ENCODE measurements at regions not wholly inside any gene's neighbourhood (a gene's known extent, or its start where the extent isn't known, plus 50 kb on each side); places are given as distances from the start of the nearest gene placed in this dataset.

- H3K4me1 ChIP-seq (ENCODE audit: insufficient read depth, low read length), result no peaks in the 10 kb centered on the region
- H3K9me3 ChIP-seq (ENCODE audit: insufficient read depth, low read depth, low read length), result no peaks in the 10 kb centered on the region
- 95% methylated on average over 3 of the region's 3 CpGs for WGBS
- no peaks in the 10 kb centered on the region for H3K36me3 ChIP-seq (ENCODE audit: insufficient read depth, low read length)
- H3K9ac ChIP-seq (ENCODE audit: low read depth, low read length), result no peak overlapping the region
- no peaks in the 10 kb centered on the region for H3K27me3 ChIP-seq (ENCODE audit: insufficient read depth, low read length)
- H3K27ac ChIP-seq (ENCODE audit: low read depth, low read length), result no peak overlapping the region
- no peak overlapping the region for H3K4me3 ChIP-seq (ENCODE audit: low read length)
Measured at GRCh38 chr4:106676173-106676921, 307.8 kb upstream of the GIMD1 start.

- H3K36me3 ChIP-seq (ENCODE audit: insufficient read depth, low read length), result no peaks in the 10 kb centered on the region
- no peak overlapping the region for H3K27ac ChIP-seq (ENCODE audit: low read depth, low read length)
- no peak overlapping the region for H3K4me3 ChIP-seq (ENCODE audit: low read length)
- no peaks in the 10 kb centered on the region for H3K4me1 ChIP-seq (ENCODE audit: insufficient read depth, low read length)
- H3K9me3 ChIP-seq (ENCODE audit: insufficient read depth, low read depth, low read length), result no peaks in the 10 kb centered on the region
- 100% methylated on average over 1 of the region's 1 CpG for WGBS
- no peaks in the 10 kb centered on the region for H3K27me3 ChIP-seq (ENCODE audit: insufficient read depth, low read length)
- H3K9ac ChIP-seq (ENCODE audit: low read depth, low read length), result no peak overlapping the region
Measured at GRCh38 chr4:106671716-106672115, 303.1 kb upstream of the GIMD1 start.

GRCh38 chr4:106670976-106671375 is 302.4 kb upstream of the GIMD1 start:
- WGBS, result 95% methylated on average over 2 of the region's 2 CpGs
- Histone ChIP-seq H3K27me3 (ENCODE audit: insufficient read depth, low read length) (no peaks in the 10 kb centered on the region), H3K36me3 (ENCODE audit: insufficient read depth, low read length) (no peaks in the 10 kb centered on the region), H3K4me1 (ENCODE audit: insufficient read depth, low read length) (no peaks in the 10 kb centered on the region), H3K9me3 (ENCODE audit: insufficient read depth, low read depth, low read length) (no peaks in the 10 kb centered on the region), H3K9ac (ENCODE audit: low read depth, low read length) (no peak overlapping the region), H3K4me3 (ENCODE audit: low read length) (no peak overlapping the region), H3K27ac (ENCODE audit: low read depth, low read length) (no peak overlapping the region)

- Histone ChIP-seq H3K36me3 (ENCODE audit: insufficient read depth, low read length) (no peaks in the 10 kb centered on the region), H3K27me3 (ENCODE audit: insufficient read depth, low read length) (no peaks in the 10 kb centered on the region), H3K27ac (ENCODE audit: low read depth, low read length) (no peak overlapping the region), H3K9ac (ENCODE audit: low read depth, low read length) (no peak overlapping the region), H3K4me1 (ENCODE audit: insufficient read depth, low read length) (no peaks in the 10 kb centered on the region), H3K4me3 (ENCODE audit: low read length) (no peak overlapping the region), H3K9me3 (ENCODE audit: insufficient read depth, low read depth, low read length) (no peaks in the 10 kb centered on the region)
- WGBS, result 83% methylated on average over 1 of the region's 1 CpG
Measured at GRCh38 chr4:106659371-106659770, 290.8 kb upstream of the GIMD1 start.

GRCh38 chr4:106652095-106652494 is 283.5 kb upstream of the GIMD1 start:
- no peaks in the 10 kb centered on the region for H3K9me3 ChIP-seq (ENCODE audit: insufficient read depth, low read depth, low read length)
- H3K27ac ChIP-seq (ENCODE audit: low read depth, low read length), result no peak overlapping the region
- no peaks in the 10 kb centered on the region for H3K36me3 ChIP-seq (ENCODE audit: insufficient read depth, low read length)
- no peak overlapping the region for H3K4me3 ChIP-seq (ENCODE audit: low read length)
- no peak overlapping the region for H3K9ac ChIP-seq (ENCODE audit: low read depth, low read length)
- no peaks in the 10 kb centered on the region for H3K27me3 ChIP-seq (ENCODE audit: insufficient read depth, low read length)
- WGBS, result 100% methylated on average over 2 of the region's 2 CpGs
- H3K4me1 ChIP-seq (ENCODE audit: insufficient read depth, low read length), result no peaks in the 10 kb centered on the region

GRCh38 chr4:106650701-106651100 is 282.1 kb upstream of the GIMD1 start:
- Histone ChIP-seq H3K9ac (ENCODE audit: low read depth, low read length) (no peak overlapping the region), H3K27ac (ENCODE audit: low read depth, low read length) (no peak overlapping the region), H3K9me3 (ENCODE audit: insufficient read depth, low read depth, low read length) (no peaks in the 10 kb centered on the region), H3K4me1 (ENCODE audit: insufficient read depth, low read length) (no peaks in the 10 kb centered on the region), H3K4me3 (ENCODE audit: low read length) (no peak overlapping the region), H3K27me3 (ENCODE audit: insufficient read depth, low read length) (no peaks in the 10 kb centered on the region), H3K36me3 (ENCODE audit: insufficient read depth, low read length) (no peaks in the 10 kb centered on the region)
- WGBS, result no CpG with 5 or more reads among the region's 1 CpG

- no peaks in the 10 kb centered on the region for H3K9me3 ChIP-seq (ENCODE audit: insufficient read depth, low read depth, low read length)
- H3K9ac ChIP-seq (ENCODE audit: low read depth, low read length), result no peak overlapping the region
- H3K27me3 ChIP-seq (ENCODE audit: insufficient read depth, low read length), result no peaks in the 10 kb centered on the region
- H3K36me3 ChIP-seq (ENCODE audit: insufficient read depth, low read length), result no peaks in the 10 kb centered on the region
- H3K27ac ChIP-seq (ENCODE audit: low read depth, low read length), result no peak overlapping the region
- H3K4me1 ChIP-seq (ENCODE audit: insufficient read depth, low read length), result no peaks in the 10 kb centered on the region
- no peak overlapping the region for H3K4me3 ChIP-seq (ENCODE audit: low read length)
Measured at GRCh38 chr4:106647451-106647850, 278.9 kb upstream of the GIMD1 start.

GRCh38 chr4:106629268-106629625 is 260.7 kb upstream of the GIMD1 start:
- H3K27me3 ChIP-seq (ENCODE audit: insufficient read depth, low read length), result no peaks in the 10 kb centered on the region
- no peaks in the 10 kb centered on the region for H3K9me3 ChIP-seq (ENCODE audit: insufficient read depth, low read depth, low read length)
- H3K27ac ChIP-seq (ENCODE audit: low read depth, low read length), result no peak overlapping the region
- no peaks in the 10 kb centered on the region for H3K4me1 ChIP-seq (ENCODE audit: insufficient read depth, low read length)
- no peak overlapping the region for H3K4me3 ChIP-seq (ENCODE audit: low read length)
- no peak overlapping the region for H3K9ac ChIP-seq (ENCODE audit: low read depth, low read length)
- no peaks in the 10 kb centered on the region for H3K36me3 ChIP-seq (ENCODE audit: insufficient read depth, low read length)
- no CpG with 5 or more reads among the region's 1 CpG for WGBS

GRCh38 chr4:106628586-106629267 is 260.1 kb upstream of the GIMD1 start:
- H3K4me3 ChIP-seq (ENCODE audit: low read length), result no peak overlapping the region

GRCh38 chr4:106627051-106627450 is 258.5 kb upstream of the GIMD1 start:
- Histone ChIP-seq H3K27me3 (ENCODE audit: insufficient read depth, low read length) (no peaks in the 10 kb centered on the region), H3K27ac (ENCODE audit: low read depth, low read length) (no peak overlapping the region), H3K9me3 (ENCODE audit: insufficient read depth, low read depth, low read length) (no peaks in the 10 kb centered on the region), H3K36me3 (ENCODE audit: insufficient read depth, low read length) (no peaks in the 10 kb centered on the region), H3K4me1 (ENCODE audit: insufficient read depth, low read length) (no peaks in the 10 kb centered on the region), H3K9ac (ENCODE audit: low read depth, low read length) (no peak overlapping the region), H3K4me3 (ENCODE audit: low read length) (no peak overlapping the region)
- WGBS, result 100% methylated on average over 2 of the region's 3 CpGs

More at GRCh38 chr4:106628586-106629267, 260.1 kb upstream of the GIMD1 start:
- Histone ChIP-seq H3K9me3 (ENCODE audit: insufficient read depth, low read depth, low read length) (no peaks in the 10 kb centered on the region), H3K27ac (ENCODE audit: low read depth, low read length) (no peak overlapping the region), H3K36me3 (ENCODE audit: insufficient read depth, low read length) (no peaks in the 10 kb centered on the region), H3K27me3 (ENCODE audit: insufficient read depth, low read length) (no peaks in the 10 kb centered on the region), H3K9ac (ENCODE audit: low read depth, low read length) (no peak overlapping the region), H3K4me1 (ENCODE audit: insufficient read depth, low read length) (no peaks in the 10 kb centered on the region)
- WGBS, result 81% methylated on average over 3 of the region's 4 CpGs

GRCh38 chr4:106624671-106625070 is 256.1 kb upstream of the GIMD1 start:
- H3K9ac ChIP-seq (ENCODE audit: low read depth, low read length), result no peak overlapping the region
- H3K36me3 ChIP-seq (ENCODE audit: insufficient read depth, low read length), result no peaks in the 10 kb centered on the region
- no peaks in the 10 kb centered on the region for H3K4me1 ChIP-seq (ENCODE audit: insufficient read depth, low read length)
- WGBS, result no CpG with 5 or more reads among the region's 1 CpG
- no peaks in the 10 kb centered on the region for H3K27me3 ChIP-seq (ENCODE audit: insufficient read depth, low read length)
- no peaks in the 10 kb centered on the region for H3K9me3 ChIP-seq (ENCODE audit: insufficient read depth, low read depth, low read length)
- no peak overlapping the region for H3K4me3 ChIP-seq (ENCODE audit: low read length)
- no peak overlapping the region for H3K27ac ChIP-seq (ENCODE audit: low read depth, low read length)
